ENCODE measurements at regions not wholly inside any gene's neighbourhood (a gene's known extent, or its start where the extent isn't known, plus 50 kb on each side); places are given as distances from the start of the nearest gene placed in this dataset.

DNA sequence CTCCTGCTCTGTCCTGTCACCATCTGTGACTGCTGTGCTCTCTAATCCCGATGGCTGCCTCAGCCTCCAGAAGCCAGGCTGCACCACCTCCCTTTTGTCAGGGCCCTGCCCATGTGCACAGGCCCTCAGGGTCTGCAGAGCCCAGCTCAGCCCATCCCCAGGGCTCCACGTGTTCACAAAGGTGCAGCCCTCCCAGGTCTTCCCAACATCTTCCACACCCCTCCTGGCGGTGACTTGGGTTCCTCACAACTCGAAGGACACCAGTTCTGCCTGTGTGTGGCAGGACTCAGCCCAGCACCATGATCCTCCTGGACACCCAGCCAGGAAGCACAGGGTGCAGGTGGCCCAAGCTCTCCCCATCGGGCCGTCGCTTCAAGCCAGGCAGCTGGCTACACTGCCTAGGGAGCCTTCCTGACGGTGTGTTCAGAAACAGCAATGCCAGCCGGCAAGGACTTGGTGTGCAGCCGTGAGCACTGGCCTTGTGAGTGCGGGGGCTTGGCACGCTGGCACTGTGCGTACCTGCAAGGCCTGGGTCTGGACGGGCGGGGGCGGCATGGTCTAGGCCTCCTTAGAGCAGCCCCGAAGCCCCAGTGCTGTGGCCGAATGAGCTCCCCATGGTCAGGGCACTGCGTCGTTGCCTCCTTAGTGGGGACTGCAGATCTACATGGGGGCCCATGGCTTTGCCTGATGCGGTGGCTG is 96.1 kb downstream of the MRPL36 start:
- WGBS, 2 experiments (ENCODE audit: low coverage in 1 of 2, low lambda C conversion rate in 2 of 2, missing lambda C conversion rate in 2 of 2), result 54 to 59% methylated on average over 21 of the region's 21 CpGs
- in situ Hi-C loops (cut with MboI), result no loop called here
- H3K4me3 ChIP-seq, result no peak overlapping the region

DNA sequence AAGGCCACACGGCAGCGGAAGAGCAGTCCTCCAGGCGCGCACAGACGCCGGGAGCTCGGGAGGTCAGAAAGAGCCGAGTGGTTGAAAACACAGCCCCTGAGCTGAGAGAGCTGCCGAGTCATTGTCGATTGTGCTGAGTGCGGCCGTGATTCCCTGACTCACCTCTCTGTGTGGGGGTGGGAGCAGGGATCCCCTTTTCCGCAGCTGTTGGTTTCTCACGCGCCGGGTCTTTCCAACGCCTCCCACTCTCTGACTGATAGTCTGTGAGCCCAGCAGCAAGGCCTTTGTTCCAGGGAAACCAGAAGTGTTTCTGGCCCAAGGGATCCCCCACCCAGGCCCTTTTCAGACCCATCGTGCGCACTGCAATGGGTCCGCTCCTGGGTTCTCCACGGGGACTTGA is 97.3 kb downstream of the MRPL36 start:
- 72 to 75% methylated on average over 20 to 21 of the region's 21 CpGs for WGBS, 2 experiments (ENCODE audit: low coverage in 1 of 2, low lambda C conversion rate in 2 of 2, missing lambda C conversion rate in 2 of 2)
- Histone ChIP-seq H3K79me2 (ENCODE audit: insufficient read depth) (no peaks in the 10 kb centered on the region), H3K9me2 (ENCODE audit: insufficient read depth) (no peaks in the 10 kb centered on the region), H4K20me1 (ENCODE audit: insufficient read depth) (no peaks in the 10 kb centered on the region), H3K9ac (no peak overlapping the region), H3K27ac (no peak overlapping the region), H3F3A (ENCODE audit: insufficient read depth) (no peaks in the 10 kb centered on the region), H3K9me3 (ENCODE audit: low read depth) (no peaks in the 10 kb centered on the region), H3K36me3 (ENCODE audit: low read depth) (no peaks in the 10 kb centered on the region), H2AFZ (no peak overlapping the region), H3K4me1 (ENCODE audit: insufficient read depth) (no peaks in the 10 kb centered on the region), H3K27me3 (replicated peaks; ENCODE audit: insufficient read depth) (peaks cover 7% of the 10 kb centered on the region; the same call in 1 of the 2 replicates), H3K4me2 (ENCODE audit: unreplicated experiment) (no peak overlapping the region), H3K4me3 (no peak overlapping the region)
- TF ChIP-seq EZH2 (IDR thresholded peaks at IDR 0.05; ENCODE audit: insufficient read depth, poor library complexity, severe bottlenecking) (no peak), EZH2phosphoT487 (IDR thresholded peaks at IDR 0.05; ENCODE audit: insufficient read depth, low read depth) (no peak)
- DNase-seq, result no peak
- in situ Hi-C loops (cut with MboI), result no loop called here

More for the DNA sequence above, 96.1 kb downstream of the MRPL36 start:
- peaks cover 7% of the 10 kb centered on the region for H3K27me3 ChIP-seq (replicated peaks; ENCODE audit: insufficient read depth)
- H3K9me3 ChIP-seq (ENCODE audit: low read depth), result no peaks in the 10 kb centered on the region
- no peaks in the 10 kb centered on the region for H3K4me1 ChIP-seq (ENCODE audit: insufficient read depth)
- H3K4me2 ChIP-seq (ENCODE audit: unreplicated experiment), result no peak overlapping the region
- no peaks in the 10 kb centered on the region for H4K20me1 ChIP-seq (ENCODE audit: insufficient read depth)
- no peak overlapping the region for H2AFZ ChIP-seq
- H3K79me2 ChIP-seq (ENCODE audit: insufficient read depth), result no peaks in the 10 kb centered on the region
- H3K9ac ChIP-seq, result no peak overlapping the region
- DNase-seq, result no peak
- H3F3A ChIP-seq (ENCODE audit: insufficient read depth), result no peaks in the 10 kb centered on the region
- TF ChIP-seq EZH2 (IDR thresholded peaks at IDR 0.05; ENCODE audit: insufficient read depth, poor library complexity, severe bottlenecking) (no peak), EZH2phosphoT487 (IDR thresholded peaks at IDR 0.05; ENCODE audit: insufficient read depth, low read depth) (no peak)
- H3K27ac ChIP-seq, result no peak overlapping the region
- no peaks in the 10 kb centered on the region for H3K9me2 ChIP-seq (ENCODE audit: insufficient read depth)
- H3K36me3 ChIP-seq (ENCODE audit: low read depth), result no peaks in the 10 kb centered on the region

DNA sequence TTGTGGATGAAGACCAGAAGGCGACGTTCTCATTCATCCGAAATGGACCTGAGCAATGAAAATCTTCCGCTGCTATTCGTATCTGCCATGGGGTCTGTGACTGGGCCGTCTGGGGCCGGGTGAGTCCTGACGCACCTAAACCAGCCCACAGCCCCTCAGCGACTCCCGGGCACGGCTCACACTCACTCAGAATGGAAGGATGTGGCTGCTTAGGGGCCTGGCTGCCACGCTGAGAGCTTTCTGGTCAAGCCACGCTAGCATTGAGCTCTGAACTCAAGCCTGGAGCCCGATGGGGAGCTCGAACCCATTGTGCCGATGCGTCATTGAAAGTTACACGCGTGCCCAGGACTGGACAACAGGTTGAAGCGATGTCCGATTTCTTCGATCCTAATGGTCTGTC is 97.8 kb downstream of the MRPL36 start:
- no peaks in the 10 kb centered on the region for H3K36me3 ChIP-seq (ENCODE audit: low read depth)
- peaks cover 7% of the 10 kb centered on the region; the same call in 1 of the 2 replicates for H3K27me3 ChIP-seq (replicated peaks; ENCODE audit: insufficient read depth)
- no peak overlapping the region for H2AFZ ChIP-seq
- no peaks in the 10 kb centered on the region for H4K20me1 ChIP-seq (ENCODE audit: insufficient read depth)
- TF ChIP-seq EZH2phosphoT487 (IDR thresholded peaks at IDR 0.05; ENCODE audit: insufficient read depth, low read depth), result no peak
- no peak for TF ChIP-seq EZH2 (IDR thresholded peaks at IDR 0.05; ENCODE audit: insufficient read depth, poor library complexity, severe bottlenecking)
- no peak for DNase-seq
- no peaks in the 10 kb centered on the region for H3K79me2 ChIP-seq (ENCODE audit: insufficient read depth)
- H3K9ac ChIP-seq, result no peak overlapping the region
- no peaks in the 10 kb centered on the region for H3K9me2 ChIP-seq (ENCODE audit: insufficient read depth)
- no peak overlapping the region for H3K4me3 ChIP-seq
- in situ Hi-C loops (cut with MboI), result no loop called here
- no peaks in the 10 kb centered on the region for H3F3A ChIP-seq (ENCODE audit: insufficient read depth)
- H3K9me3 ChIP-seq (ENCODE audit: low read depth), result no peaks in the 10 kb centered on the region
- H3K4me1 ChIP-seq (ENCODE audit: insufficient read depth), result no peaks in the 10 kb centered on the region
- 67 to 69% methylated on average over 22 of the region's 22 CpGs for WGBS, 2 experiments (ENCODE audit: low coverage in 1 of 2, low lambda C conversion rate in 2 of 2, missing lambda C conversion rate in 2 of 2)
- no peak overlapping the region for H3K27ac ChIP-seq
- no peak overlapping the region for H3K4me2 ChIP-seq (ENCODE audit: unreplicated experiment)

DNA sequence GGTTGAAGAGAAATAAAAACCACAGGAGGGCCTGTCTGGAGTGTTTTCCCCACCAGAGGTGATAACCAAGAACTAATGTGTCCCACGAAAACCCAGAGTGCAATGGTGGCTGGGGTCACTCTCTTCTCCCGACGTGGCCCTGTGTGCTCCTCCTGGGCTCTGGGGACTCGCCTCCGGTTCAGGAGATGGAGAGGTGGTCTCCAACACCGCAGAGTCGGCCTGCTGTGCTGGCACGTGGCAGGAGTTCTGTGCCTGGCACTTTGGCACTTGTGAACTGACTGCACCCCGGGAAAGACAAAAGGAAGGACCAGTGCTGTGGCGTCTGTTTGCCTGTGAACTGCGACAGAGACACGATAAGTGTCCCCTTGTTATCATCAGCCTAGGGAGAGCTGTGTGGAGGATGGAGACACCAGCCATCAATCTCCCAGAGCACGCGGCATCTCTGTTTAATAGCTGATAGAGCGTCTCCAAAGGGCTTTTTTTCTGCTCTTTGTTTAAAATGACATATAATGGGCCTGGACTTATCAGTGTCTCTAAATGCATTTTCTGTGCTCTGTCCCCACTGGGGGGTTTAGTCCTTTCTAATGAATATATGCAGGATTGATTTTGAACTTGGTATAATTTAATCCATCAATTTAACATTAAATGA is 98.3 kb downstream of the MRPL36 start:
- Histone ChIP-seq H3K4me3 (no peak overlapping the region), H3F3A (ENCODE audit: insufficient read depth) (no peaks in the 10 kb centered on the region), H4K20me1 (ENCODE audit: insufficient read depth) (no peaks in the 10 kb centered on the region), H3K9me3 (ENCODE audit: low read depth) (no peaks in the 10 kb centered on the region), H3K36me3 (ENCODE audit: low read depth) (no peaks in the 10 kb centered on the region), H3K9ac (no peak overlapping the region), H3K27me3 (replicated peaks; ENCODE audit: insufficient read depth) (peaks cover 7% of the 10 kb centered on the region; the same call in 1 of the 2 replicates), H3K79me2 (ENCODE audit: insufficient read depth) (no peaks in the 10 kb centered on the region), H2AFZ (no peak overlapping the region), H3K4me2 (ENCODE audit: unreplicated experiment) (no peak overlapping the region), H3K9me2 (ENCODE audit: insufficient read depth) (no peaks in the 10 kb centered on the region), H3K27ac (no peak overlapping the region), H3K4me1 (ENCODE audit: insufficient read depth) (no peaks in the 10 kb centered on the region)
- in situ Hi-C loops (cut with MboI), result no loop called here
- TF ChIP-seq EZH2 (IDR thresholded peaks at IDR 0.05; ENCODE audit: insufficient read depth, poor library complexity, severe bottlenecking) (no peak), EZH2phosphoT487 (IDR thresholded peaks at IDR 0.05; ENCODE audit: insufficient read depth, low read depth) (no peak)
- DNase-seq, result no peak
- 55% methylated on average over 15 of the region's 15 CpGs for WGBS, 2 experiments (ENCODE audit: low coverage in 1 of 2, low lambda C conversion rate in 2 of 2, missing lambda C conversion rate in 2 of 2)

All from GM23248 (cell line).